GM13977 (cell line): ENCODE measurements at regions not wholly inside any gene's neighbourhood (a gene's known extent, or its start where the extent isn't known, plus 50 kb on each side); places are given as distances from the start of the nearest gene placed in this dataset.
"Not testable (repeated sequence)": the region's sequence is repeated elsewhere in the genome, so short reads cannot be mapped to it uniquely, and the experiment has no call there.

Experiments
- DNase-seq: peaks from one replicate; pipeline ENCODE4 v3.0.0; 2012; ENCODE audit warnings: low spot score
- CTCF ChIP-seq: IDR thresholded peaks from 2 replicates; pipeline ENCODE4 v1.5.1; 2012; ENCODE audit warnings: mild to moderate bottlenecking, control low read depth; ENCODE audit not compliant: insufficient read depth; ENCODE audit errors: extremely low read depth, missing control alignments
- in situ Hi-C: fragments of 300-500 bp; cut with MboI; formaldehyde crosslinking; loops from one replicate; pipeline ENCODE4 v1.12.0; 2022; ENCODE audit warnings: low sequenced_read_pairs, low pct_unique_long_range_greater_than_20kb, mixed read lengths, inconsistent platforms; ENCODE audit not compliant: unreplicated experiment

GRCh38 chr13:74560325-74560724 is 426.1 kb upstream of the KLF12 start:
- DNase-seq, result no peak
- no peak for TF ChIP-seq CTCF
- in situ Hi-C loops, result no loop called here

DNA sequence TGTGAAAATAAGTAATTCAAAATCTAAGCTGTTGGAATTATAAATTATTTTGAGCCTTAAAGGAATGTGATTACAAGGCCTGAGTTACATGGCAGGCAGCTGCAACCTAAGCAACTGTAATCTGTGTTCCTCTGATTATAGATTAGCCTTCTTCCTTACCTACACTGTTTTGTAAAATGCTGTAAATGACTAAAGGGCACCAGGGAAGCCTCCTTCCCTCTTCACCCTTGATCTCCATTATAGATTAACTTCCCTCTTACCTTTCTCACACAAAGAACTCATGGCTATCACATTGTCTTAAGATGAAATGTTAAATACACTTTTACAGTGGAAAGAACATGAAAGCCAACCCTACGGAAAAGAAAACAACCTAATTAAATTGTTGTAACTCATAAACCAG is 423.7 kb upstream of the KLF12 start:
- in situ Hi-C loops, result no loop called here
- no peak for TF ChIP-seq CTCF
- no peak for DNase-seq

GRCh38 chr13:74555651-74556420 is 421.6 kb upstream of the KLF12 start:
- DNase-seq, result no peak
- TF ChIP-seq CTCF, result no peak
- in situ Hi-C loops, result no loop called here

- in situ Hi-C loops, result no loop called here
- no peak for TF ChIP-seq CTCF
- DNase-seq, result no peak
Measured at GRCh38 chr13:74555276-74555625, 421.0 kb upstream of the KLF12 start.

GRCh38 chr13:74554569-74555275 is 420.5 kb upstream of the KLF12 start:
- in situ Hi-C loops, result no loop called here
- TF ChIP-seq CTCF, result no peak
- DNase-seq, result no peak

DNA sequence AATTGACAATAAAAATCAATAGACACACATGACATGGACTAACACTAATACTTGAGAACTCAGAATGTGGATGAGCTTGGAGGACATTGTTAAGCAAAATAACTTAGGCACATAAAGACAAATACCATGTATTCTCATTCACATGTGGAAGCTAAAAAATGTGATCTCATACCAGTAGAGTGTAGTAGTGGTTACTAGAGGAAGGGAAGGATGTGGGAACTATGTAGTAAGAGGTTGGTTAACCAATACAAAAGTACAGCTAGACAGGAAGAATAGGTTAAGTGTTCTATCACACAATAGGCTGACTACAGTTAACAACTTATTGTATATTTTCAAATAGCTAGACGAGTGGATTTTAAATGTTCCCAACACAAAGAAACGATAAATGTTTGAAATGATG is 415.8 kb upstream of the KLF12 start:
- in situ Hi-C loops, result no loop called here
- no peak for TF ChIP-seq CTCF
- DNase-seq, result no peak

DNA sequence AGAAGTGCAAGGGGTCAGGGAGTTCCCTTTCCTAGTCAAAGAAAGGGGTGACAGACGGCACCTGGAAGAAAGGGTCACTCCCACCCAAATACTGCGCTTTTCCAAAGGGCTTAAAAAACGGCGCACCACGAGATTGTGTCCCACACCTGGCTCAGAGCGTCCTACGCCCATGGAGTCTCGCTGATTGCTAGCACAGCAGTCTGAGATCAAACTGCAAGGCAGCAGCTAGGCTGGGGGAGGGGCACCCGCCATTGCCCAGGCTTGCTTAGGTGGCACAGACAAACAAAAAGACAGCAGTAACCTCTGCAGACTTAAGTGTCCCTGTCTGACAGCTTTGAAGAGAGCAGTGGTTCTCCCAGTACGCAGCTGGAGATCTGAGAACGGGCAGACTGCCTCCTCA is 402.4 kb upstream of the KLF12 start:
- in situ Hi-C loops, DNase-seq: not testable (repeated sequence)
